HG03354 (cell line): ENCODE measurements at regions not wholly inside any gene's neighbourhood (a gene's known extent, or its start where the extent isn't known, plus 50 kb on each side); places are given as distances from the start of the nearest gene placed in this dataset.
"Not testable (repeated sequence)": the region's sequence is repeated elsewhere in the genome, so short reads cannot be mapped to it uniquely, and the experiment has no call there.

ENCODE experiments used
- ATAC-seq: cut with Tn5 transposase; IDR thresholded peaks from one replicate; pipeline ENCODE4 v1.9.1; 2021; ENCODE audit warnings: mild to moderate bottlenecking; ENCODE audit not compliant: unreplicated experiment, poor library complexity, severe bottlenecking

- ATAC-seq = peak; percentile 71
These were observed 117.5 kb upstream of the HGF start for GRCh38 chr7:81887098-81888090.

- ATAC-seq = no peak
These were observed 116.4 kb upstream of the HGF start for GRCh38 chr7:81886211-81886764.

GRCh38 chr7:81884817-81885216, 115.0 kb upstream of the HGF start:
- no peak for ATAC-seq

- peak; percentile 38 for ATAC-seq
These were observed 114.0 kb upstream of the HGF start for GRCh38 chr7:81883801-81884393.

- no peak for ATAC-seq
These were observed 112.2 kb upstream of the HGF start for GRCh38 chr7:81882086-81882485.

GRCh38 chr7:81877890-81878289, 108.0 kb upstream of the HGF start:
- no peak for ATAC-seq

- peak; percentile 67 for ATAC-seq
These were observed 103.7 kb upstream of the HGF start for GRCh38 chr7:81873559-81873958.

GRCh38 chr7:81871606-81872265, 101.9 kb upstream of the HGF start:
- ATAC-seq = no peak

- no peak for ATAC-seq
These were observed 100.8 kb upstream of the HGF start for GRCh38 chr7:81870608-81871007.

GRCh38 chr7:81869670-81870069, 99.8 kb upstream of the HGF start:
- ATAC-seq = peak; percentile 73

GRCh38 chr7:81865754-81866153, 95.9 kb upstream of the HGF start:
- peak; percentile 42 for ATAC-seq

GRCh38 chr7:81859433-81859832, 89.6 kb upstream of the HGF start:
- ATAC-seq = no peak

- not testable (repeated sequence) for ATAC-seq
These were observed 89.0 kb upstream of the HGF start for GRCh38 chr7:81858820-81859219.

GRCh38 chr7:81857385-81857784, 87.5 kb upstream of the HGF start:
- ATAC-seq = no peak

- no peak for ATAC-seq
These were observed 84.7 kb upstream of the HGF start for GRCh38 chr7:81854518-81854917.

- ATAC-seq = no peak
These were observed 82.9 kb upstream of the HGF start for GRCh38 chr7:81852701-81853100.

- ATAC-seq = no peak
These were observed 81.6 kb upstream of the HGF start for GRCh38 chr7:81851413-81851812.

- ATAC-seq = peak; percentile 66
These were observed 76.6 kb upstream of the HGF start for GRCh38 chr7:81846398-81846797.

- peak; percentile 93 for ATAC-seq
These were observed 75.9 kb upstream of the HGF start for GRCh38 chr7:81845744-81846241.

- ATAC-seq = not testable (repeated sequence)
These were observed 73.8 kb upstream of the HGF start for GRCh38 chr7:81843657-81844056.
